Stimulated activated CD8-positive, alpha-beta memory T cell treated with anti-CD3 and anti-CD28 coated beads, Interleukin-4, amount 100 ng/mL, for 4 hours (primary cell): ENCODE measurements at regions not wholly inside any gene's neighbourhood (a gene's known extent, or its start where the extent isn't known, plus 50 kb on each side); places are given as distances from the start of the nearest gene placed in this dataset.
"Not testable (repeated sequence)": the region's sequence is repeated elsewhere in the genome, so short reads cannot be mapped to it uniquely, and the experiment has no call there.

ENCODE experiments used
- DNase-seq, 2 donors: peaks; one replicate each; pipeline ENCODE4 v3.0.0-alpha.2; 2020; ENCODE audit warnings: low read depth in 2 of 2, low spot score in 1 of 2

DNA sequence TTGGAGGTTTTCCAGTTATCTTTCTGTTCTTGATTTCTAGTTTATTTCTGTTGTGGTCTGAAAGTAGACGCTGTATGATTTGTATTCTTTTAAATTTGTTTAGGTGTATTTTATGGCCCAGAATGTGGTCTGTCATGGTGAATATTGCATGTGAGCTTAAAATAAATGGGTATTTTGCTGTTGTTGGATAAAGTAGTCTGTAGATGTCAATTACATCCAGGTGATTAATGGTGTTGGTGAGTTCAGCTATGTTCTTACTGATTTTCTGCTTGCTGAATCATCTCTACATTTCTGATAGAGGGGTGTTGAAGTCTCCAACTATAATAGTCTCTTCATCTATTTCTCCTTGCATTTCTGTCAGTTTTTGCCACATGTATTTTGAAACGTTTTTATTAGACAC is 383.3 kb upstream of the SGO1 start:
- DNase-seq = no peak

DNA sequence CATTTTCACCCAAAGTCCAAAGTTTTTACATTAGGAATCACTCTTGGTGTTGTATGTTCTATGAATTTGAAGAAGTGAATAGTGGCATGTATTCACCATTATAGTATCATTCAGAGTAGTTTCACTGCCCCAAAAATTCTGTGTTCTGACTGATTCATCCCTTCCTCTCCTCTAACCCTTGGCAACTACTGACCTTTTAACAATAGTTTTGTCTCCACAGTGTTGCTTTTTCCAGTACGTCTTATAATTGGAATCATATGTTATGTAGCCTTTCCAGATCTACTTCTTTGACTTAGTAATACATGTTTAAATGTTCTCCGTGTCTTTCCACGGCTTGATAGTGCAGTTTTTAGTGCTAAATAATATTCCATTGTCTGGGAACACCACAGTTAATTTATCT is 379.0 kb upstream of the SGO1 start:
- no peak for DNase-seq

DNA sequence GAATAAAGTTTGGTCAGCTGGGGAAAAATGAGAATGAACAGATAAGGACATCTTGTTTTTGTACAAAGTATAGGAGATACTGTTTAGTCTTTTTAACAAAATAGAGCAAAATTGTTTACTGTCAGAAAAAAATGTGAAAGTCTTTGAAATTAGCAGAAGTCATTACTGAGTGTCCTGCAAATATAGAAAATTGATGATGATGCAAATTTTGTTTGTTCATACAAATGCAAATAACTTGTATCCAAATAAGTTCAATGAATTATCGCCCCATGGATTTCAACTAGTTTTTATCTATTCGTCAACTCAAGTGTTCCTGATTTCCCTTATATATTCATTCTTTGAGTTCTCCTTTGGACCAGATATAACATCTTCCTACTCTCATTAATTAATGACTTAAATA is 378.0 kb upstream of the SGO1 start:
- DNase-seq = no peak

DNA sequence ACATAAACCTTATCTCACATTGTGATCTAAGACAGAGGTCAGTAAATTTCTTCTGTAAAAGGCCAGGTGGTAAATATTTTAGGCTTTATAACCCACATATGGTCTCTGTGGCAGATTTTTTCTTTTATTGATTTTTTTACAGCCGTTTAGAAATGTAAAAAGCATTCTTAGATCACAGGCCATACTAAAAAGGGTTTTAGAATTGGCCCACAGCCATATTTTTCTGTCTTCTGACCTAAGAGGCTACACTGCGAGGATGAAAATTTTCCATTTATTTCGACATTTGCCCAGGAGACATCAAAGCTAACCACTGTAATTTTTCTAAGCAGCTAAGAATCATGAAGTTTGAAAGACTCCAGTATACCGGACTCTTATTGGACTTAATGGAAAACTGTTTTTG is 377.2 kb upstream of the SGO1 start:
- DNase-seq = no peak

DNA sequence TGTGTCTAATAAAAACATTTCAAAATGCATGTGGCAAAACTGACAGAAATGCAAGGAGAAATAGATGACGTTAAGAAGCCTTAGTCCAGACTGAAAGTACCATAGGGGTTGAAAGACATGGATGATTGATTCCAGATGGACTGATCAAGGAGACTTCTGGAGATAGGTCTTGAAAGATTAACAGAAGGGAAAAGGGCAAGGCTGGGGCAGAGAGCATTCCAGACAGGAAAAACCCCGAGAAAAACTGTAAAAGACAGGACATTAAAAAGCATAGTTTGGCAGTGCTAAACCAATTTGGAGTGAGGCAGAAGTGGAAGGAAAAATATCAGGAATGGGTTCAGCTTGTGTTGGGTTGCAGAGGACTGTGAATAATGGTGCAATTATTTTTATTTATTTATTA is 375.2 kb upstream of the SGO1 start:
- no peak for DNase-seq

DNA sequence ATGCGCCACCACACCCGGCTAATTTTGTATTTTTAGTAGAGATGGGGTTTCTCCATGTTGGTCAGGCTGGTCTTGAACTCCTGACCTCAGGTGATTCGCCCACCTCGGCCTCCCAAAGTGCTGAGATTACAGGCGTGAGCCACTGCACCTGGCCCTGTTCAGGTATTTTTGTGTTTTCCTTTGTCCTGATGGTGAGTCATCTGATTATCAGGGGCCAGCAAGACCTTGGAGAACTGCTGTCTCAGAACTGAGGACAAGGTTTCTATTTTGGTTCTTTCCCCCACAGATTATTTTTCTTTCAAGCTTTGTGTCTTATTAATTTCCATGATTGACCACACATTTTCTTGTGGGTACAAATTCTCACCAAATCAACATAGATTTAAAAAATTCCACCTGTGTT is 374.4 kb upstream of the SGO1 start:
- DNase-seq = not testable (repeated sequence)

DNA sequence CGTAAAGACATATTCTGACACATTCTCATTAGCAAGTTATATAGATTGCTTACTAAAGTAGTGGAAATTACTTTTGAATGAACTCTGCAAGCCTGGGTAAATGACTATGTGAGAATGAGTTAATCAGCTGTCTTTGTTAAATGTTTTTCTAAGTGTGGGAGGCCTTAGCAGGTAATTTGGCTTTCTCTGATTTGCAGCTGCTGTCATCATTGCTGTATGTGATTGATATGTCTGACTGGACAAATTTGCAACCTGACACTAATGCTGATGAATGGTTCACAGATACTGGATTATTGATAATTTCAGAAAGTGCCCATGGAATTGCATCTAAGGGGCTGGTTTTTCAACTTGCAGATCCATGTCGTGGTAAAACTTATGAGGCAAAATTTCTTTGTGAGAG is 372.2 kb upstream of the SGO1 start:
- no peak for DNase-seq

DNA sequence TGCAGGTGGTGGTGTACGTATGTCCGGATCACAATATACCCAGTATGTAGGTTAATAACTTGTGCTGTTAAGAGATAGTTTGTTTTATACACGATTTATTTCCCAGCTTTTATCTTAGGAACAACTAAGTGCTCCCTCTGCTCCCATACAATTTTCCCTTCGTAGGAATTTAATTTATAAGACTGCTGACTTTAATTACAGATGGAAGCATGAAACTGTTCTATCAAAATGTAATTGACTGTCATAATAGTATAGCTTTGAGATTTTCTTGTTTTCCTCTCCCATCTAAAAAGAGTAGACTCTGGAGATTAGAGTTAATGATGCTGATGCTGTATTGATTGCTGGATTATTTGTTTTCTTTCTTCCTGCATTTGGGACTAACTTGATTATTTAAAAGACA is 370.7 kb upstream of the SGO1 start:
- no peak for DNase-seq

DNA sequence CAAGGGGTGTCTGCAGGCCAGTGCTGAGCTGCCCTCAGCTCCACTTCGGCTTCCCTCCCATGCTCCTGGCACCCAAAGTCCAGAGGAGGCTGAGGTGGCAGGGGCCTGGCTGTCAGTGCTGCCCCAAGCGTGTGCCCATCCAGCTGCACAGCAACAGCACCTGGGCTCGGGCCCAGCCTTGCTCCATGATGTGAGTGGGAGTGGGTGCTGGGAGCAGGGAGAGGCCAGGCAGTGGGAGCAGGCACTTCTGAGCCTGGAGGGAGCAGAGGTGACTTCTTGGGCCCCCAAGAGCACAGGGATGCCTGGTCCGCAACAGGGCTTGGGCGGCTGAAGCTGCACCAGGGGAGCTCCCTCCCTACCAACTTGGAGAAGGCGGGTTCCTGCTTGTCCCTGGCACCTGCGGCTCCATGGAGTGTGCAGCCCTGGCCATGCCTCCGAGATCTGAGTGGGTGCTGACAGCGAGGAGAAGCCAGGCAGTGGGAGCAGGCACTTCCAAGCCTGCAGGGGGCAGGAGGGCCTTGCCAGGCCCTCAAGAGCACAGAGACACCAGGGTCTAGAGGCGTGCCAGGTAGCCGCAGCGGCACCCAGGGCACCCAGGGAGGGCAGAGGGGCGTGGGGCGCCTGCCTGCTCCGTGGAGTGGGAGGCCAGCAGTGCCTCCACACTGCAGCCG is 366.7 kb upstream of the SGO1 start:
- no peak for DNase-seq

DNA sequence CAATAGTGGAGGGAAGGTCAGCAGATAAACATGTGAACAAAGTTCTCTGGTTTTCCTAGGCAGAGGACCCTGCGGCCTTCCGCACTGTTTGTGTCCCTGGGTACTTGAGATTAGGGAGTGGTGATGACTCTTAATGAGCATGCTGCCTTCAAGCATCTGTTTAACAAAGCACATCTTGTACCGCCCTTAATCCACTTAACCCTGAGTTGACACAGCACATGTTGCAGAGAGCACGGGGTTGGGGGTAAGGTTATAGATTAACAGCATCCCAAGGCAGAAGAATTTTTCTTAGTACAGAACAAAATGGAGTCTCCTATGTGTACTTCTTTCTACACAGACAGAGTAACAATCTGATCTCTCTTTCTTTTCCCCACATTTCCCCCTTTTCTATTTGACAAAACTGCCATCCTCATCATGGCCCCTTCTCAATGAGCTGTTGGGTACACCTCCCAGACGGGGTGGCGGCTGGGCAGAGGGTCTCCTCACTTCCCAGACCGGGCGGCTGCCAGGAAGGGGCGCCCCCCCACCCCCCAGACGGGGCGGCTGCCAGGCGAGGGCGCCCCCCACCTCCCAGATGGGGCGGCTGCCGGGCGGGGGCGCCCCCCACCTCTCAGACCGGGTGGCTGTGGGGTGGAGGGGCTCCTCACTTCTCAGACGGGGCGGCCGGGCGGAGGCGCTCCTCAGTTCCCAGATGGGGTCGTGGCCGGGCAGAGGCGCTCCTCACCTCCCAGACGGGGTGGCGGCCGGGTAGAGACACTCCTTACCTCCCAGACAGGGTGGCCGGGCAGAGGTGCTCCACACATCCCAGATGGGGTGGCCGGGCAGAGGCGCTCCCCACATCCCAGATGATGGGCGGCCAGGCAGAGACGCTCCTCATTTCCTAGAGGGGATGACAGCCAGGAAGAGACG is 361.6 kb upstream of the SGO1 start:
- DNase-seq = not testable (repeated sequence)

DNA sequence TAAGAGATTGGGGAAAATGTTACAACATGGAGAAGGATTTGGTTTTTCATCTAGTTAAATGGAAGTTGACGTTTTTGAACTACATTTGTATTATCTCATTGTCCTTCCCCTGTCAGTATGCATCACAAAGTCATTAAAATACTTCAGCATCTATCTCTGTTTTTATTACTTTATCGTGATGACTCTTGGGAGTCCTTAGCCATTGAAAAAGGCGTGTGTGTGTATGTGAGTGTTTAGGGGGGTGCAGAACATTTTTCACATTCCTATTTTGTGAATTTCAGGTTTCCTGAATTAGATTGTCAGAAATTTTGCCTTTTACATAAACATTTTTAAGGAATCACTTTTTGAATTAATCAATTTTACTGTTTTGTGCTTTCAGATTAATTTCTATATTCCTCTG is 360.6 kb upstream of the SGO1 start:
- no peak for DNase-seq

DNA sequence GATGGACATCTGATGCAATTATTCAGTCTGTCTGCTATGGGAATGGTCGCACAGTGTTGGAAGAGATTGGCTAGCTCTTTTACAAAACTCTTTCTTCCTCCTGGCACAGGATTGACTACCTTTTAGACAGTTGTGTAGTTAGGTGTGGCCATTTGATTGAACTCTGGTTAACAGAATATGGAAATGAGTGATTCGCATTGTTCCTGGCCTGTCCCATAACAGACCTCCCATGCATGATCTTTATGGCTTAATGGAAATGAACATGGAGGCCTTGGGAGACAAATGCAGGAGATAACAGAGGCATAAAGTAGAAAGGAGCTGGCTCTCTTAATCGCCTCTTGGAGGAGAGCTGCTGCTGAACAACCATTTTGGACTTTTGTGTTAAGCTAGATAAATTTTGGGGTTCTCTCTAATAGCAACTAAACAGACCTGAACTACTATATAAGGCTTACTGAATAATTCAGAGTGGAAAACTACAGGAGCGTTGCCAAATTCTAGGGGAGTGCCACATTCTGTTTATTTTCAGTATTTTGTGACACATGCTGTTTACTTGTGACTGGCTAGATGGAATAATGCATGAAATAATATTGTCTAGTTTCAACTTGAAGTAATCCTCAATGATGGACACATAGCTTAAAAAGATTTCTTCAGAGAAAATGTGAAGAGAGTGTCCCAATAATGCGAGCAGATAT is 357.7 kb upstream of the SGO1 start:
- DNase-seq = no peak

DNA sequence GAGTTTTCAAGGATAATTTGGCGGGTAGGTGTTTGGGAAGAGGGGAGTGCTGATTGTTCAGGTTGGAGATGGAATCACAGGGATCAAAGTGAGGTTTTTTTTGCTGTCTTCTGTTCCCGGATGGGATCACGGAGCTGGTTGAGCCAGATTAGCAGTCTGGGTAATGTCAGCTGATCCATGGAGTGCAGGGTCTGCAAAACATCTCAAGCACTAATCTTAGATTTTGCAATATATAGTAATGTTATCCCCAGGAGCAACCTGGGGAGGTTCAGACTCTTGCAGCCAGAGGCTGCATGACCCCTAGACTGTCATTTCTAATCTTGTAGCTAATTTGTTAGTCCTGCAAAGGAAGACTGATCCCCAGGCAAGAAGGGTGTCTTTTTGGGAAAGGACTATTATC is 354.1 kb upstream of the SGO1 start:
- DNase-seq = no peak

DNA sequence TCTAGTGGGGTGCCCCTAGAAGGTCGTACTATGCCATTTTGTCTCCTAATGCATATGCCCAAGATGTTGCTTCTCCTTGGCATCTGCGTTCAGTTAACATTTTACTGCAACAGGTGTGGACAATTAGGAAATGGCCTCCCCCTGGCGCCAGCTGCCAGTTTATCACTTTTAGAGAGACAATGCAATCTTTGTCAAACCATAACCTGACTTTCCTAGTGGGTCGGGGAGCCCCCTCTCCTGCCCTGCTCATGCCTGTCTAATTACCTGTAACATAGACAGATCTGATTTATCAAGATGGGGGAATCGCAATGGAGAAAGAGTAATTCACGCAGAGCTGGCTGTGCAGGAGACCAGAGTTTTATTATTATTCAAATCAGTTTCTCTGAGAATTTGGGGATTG is 353.7 kb upstream of the SGO1 start:
- no peak for DNase-seq

DNA sequence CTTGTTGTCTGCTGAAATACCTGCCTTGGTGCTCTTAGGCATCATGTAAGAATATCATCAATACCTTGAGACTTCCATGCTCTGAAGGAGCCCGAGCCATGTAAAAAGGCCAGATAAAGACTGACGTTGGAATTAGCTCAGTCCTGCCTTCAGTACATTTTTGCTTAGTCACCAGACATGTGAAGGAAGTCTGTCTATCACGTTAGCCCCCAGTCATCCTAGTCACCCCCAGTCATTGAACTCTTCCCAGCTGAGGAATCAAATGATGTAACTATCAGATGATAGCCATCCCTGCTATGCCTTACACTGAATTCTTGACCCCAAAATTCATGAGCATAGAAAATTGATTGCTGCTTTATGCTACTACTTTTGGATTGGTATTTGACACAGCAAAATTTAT is 351.2 kb upstream of the SGO1 start:
- no peak for DNase-seq

DNA sequence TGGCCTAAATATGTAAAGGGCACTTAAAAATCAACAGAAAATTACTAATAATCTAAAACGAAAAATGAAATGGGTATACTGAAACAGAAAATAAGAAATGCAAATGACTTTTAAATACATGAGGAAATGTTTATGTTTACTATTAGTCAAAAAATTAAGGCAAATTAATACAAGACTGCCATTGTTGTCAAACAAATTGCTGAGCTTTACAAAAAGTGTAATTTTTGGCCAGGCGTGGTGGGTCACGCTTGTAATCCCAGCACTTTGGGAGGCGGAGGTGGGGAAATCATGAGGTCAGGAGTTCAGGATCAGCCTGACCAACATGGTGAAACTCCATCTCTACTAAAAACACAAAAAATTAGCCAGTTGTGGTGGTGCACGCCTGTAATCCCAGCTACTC is 343.9 kb upstream of the SGO1 start:
- no peak for DNase-seq

DNA sequence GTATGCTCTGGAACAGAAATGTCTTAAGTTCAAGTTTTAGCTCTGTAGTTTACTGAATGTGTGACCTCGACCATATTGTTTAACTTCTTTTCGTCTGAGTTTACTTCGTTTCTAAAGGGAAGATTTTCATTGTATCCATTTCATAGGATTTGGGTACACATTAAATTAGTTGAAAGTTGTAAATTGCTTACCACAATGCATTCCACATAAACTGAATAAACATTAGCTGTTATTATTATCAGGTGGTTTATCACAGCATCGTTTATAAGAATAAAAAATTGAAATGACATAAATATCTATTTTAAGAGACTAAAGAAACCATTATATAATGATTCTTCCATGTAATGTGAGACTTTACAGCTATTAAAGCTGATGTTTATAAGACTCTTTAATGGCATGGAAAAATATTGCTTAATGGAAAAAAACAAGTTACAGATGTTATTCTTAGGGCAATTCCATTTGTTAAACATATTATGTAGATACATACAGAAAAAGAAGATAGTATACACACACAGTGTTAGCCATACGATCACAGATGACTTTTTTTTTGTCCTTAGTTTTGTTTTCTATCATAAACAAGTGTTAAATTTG is 342.3 kb upstream of the SGO1 start:
- DNase-seq = no peak

DNA sequence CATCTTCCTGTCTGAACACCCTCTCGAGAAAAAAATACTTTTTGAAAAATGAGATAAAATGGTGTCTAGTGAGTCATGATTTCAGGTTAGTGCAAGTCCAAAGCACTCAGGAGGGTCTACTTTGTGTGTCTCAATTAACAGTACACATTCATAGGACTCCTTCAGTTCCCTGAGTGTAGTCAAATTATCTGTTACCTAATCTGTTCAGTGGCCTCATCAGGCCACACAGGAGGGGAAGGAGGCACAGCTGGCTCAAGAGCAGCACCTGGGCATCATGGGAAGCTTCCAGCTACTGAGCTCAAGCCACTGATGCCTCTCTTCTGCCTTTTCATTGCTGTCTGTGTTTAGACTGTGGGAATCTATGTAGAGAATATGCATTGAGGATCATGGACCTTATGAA is 341.4 kb upstream of the SGO1 start:
- DNase-seq = no peak

DNA sequence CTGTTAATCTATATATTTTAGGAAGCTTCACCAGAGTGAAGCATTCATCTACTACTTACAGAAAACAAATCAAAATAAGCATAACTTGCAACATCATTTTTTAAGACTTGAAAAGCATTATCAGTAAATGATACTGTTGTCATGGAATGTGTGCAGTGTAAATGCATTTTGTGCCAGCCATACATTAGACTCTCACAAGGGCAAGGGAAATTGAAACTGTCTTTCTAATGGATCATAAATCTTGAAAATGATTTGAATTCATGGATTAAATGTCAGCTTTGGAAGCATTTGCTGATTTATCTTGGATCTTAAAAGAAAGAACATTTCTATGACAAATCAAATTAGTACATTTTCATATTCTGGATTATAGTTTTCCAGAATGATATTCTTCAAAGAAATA is 338.3 kb upstream of the SGO1 start:
- DNase-seq = no peak

DNA sequence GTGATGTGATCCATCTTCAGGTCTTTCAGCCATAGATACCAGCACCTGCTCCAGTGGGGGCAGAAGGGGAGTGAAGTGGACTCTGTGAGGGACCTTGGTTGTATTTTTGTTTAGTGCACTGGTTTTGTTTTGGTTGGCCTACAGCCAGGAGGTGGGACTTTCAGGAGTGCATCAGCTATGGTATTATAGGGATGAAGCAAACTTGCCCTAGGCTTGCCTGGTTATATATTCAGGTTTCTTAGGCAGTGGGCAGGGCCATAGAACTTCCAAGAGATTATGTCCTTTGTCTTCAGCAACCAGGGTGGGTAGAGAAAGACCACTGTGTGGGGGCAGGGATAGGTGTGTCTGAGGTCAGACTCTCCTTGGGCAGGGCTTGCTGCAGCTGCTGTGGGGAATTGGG is 337.3 kb upstream of the SGO1 start:
- no peak for DNase-seq

DNA sequence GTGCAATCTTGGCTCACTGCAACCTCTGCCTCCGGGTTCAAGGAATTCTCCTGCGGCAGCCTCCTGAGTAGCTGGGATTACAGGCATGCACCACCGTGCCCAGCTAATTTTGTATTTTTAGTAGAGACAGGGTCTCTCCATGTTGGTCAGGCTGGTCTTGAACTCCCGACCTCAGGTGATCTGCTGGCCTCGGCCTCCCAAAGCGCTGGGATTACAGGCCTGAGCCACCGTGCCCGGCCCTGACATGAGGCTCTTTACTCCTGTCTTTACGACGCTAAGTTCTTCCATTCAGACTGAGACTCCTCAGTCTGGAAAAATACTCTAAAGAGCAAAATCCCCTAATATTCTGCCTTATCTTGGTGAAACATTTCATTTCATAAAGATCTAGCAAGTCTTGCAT is 331.3 kb upstream of the SGO1 start:
- DNase-seq = not testable (repeated sequence)

DNA sequence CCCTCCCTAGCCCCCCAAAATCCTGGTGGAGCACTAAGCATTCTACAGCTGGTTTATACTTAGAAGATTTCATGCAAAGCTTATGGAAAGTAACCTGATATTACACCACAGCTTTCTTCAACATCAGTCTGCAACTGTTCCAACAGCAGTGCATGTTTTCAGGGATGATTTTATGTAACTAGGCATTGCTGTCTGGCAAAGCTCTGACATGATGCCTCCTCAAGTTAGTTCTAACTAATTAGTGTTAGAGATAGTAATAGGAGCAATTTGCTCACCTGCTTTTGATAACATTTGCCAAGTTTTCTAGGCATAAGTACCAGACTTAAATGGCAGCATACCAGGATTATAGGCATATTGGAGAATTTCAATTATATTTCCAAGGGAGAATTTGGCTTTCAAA is 330.3 kb upstream of the SGO1 start:
- DNase-seq = no peak
